GM12874 (cell line): ENCODE measurements at regions not wholly inside any gene's neighbourhood (a gene's known extent, or its start where the extent isn't known, plus 50 kb on each side); places are given as distances from the start of the nearest gene placed in this dataset.

Source experiments
- CTCF ChIP-seq: IDR thresholded peaks from 2 replicates; pipeline ENCODE4 v1.5.1; 2011; ENCODE audit warnings: low read depth, mild to moderate bottlenecking, control low read depth, low read length, moderate library complexity; ENCODE audit not compliant: insufficient read depth

- TF ChIP-seq CTCF: no peak
Measured at GRCh38 chr13:38628554-38628953, 58.3 kb upstream of the FREM2 start.

- TF ChIP-seq CTCF: no peak
Measured at GRCh38 chr13:38630780-38631179, 56.1 kb upstream of the FREM2 start.

- TF ChIP-seq CTCF: no peak
Measured at GRCh38 chr13:38635030-38635429, 51.8 kb upstream of the FREM2 start.

- TF ChIP-seq CTCF: no peak
Measured at GRCh38 chr13:38636073-38636472, 50.8 kb upstream of the FREM2 start.

GRCh38 chr13:38636761-38637160 lies 50.1 kb upstream of the FREM2 start:
- TF ChIP-seq CTCF: no peak
